HepG2 (cell line): ENCODE measurements at regions not wholly inside any gene's neighbourhood (a gene's known extent, or its start where the extent isn't known, plus 50 kb on each side); places are given as distances from the start of the nearest gene placed in this dataset.

Experiments used
- CAMTA2 ChIP-seq: sonication (generic); formaldehyde crosslinking; IDR thresholded peaks from 2 replicates; pipeline ENCODE4 v1.4.0; 2020; ENCODE audit warnings: mild to moderate bottlenecking, missing genetic modification reagents, borderline replicate concordance
- CBFB ChIP-seq: sonication (generic); formaldehyde crosslinking; IDR thresholded peaks from 2 replicates; pipeline ENCODE4 v1.4.0; 2020; ENCODE audit warnings: missing genetic modification reagents
- FOXP1 ChIP-seq, 2 experiments: fragments of 450-650 bp in 1 of 2; IDR thresholded peaks; 2 replicates each; pipeline ENCODE4 v1.6.1; 2017 to 2018; ENCODE audit warnings: antibody characterized with exemption in 1 of 2
- NFYC ChIP-seq: IDR thresholded peaks from 2 replicates; pipeline ENCODE4 v1.6.1; 2016; ENCODE audit warnings: missing genetic modification reagents, missing compliant biosample characterization
- RBFOX2 ChIP-seq: fragments of 200-400 bp; formaldehyde crosslinking; IDR thresholded peaks from 2 replicates; pipeline ENCODE4 v1.6.1; 2017; ENCODE audit warnings: low read depth, mild to moderate bottlenecking, low read length
- RFXANK ChIP-seq: IDR thresholded peaks from 2 replicates; pipeline ENCODE4 v1.6.1; 2016
- SMYD3 ChIP-seq: sonication (generic); formaldehyde crosslinking; IDR thresholded peaks from 2 replicates; pipeline ENCODE4 v1.8.1; 2023; ENCODE audit warnings: mild to moderate bottlenecking, missing genetic modification reagents
- SP140L ChIP-seq: sonication (generic); formaldehyde crosslinking; IDR thresholded peaks from 2 replicates; pipeline ENCODE4 v1.4.0; 2020; ENCODE audit warnings: missing genetic modification reagents, borderline replicate concordance
- ZBTB3 ChIP-seq: sonication (generic); formaldehyde crosslinking; IDR thresholded peaks from 2 replicates; pipeline ENCODE4 v1.4.0; 2020; ENCODE audit warnings: low read depth, mild to moderate bottlenecking, moderate library complexity, missing genetic modification reagents, borderline replicate concordance
- ZBTB4 ChIP-seq: sonication (generic); formaldehyde crosslinking; IDR thresholded peaks from 2 replicates; pipeline ENCODE4 v1.4.0; 2020; ENCODE audit warnings: missing genetic modification reagents, mild to moderate bottlenecking, borderline replicate concordance
- ZMYM2 ChIP-seq: sonication (generic); formaldehyde crosslinking; IDR thresholded peaks from 2 replicates; pipeline ENCODE4 v1.8.0; 2022; ENCODE audit warnings: mild to moderate bottlenecking, missing genetic modification reagents
- ZNF224 ChIP-seq: sonication (generic); formaldehyde crosslinking; IDR thresholded peaks from 2 replicates; pipeline ENCODE4 v1.5.0; 2020; ENCODE audit warnings: mild to moderate bottlenecking, missing genetic modification reagents
- ZNF367 ChIP-seq: sonication (generic); formaldehyde crosslinking; IDR thresholded peaks from 2 replicates; pipeline ENCODE4 v1.4.0; 2020; ENCODE audit warnings: missing genetic modification reagents, borderline replicate concordance
- ZNF7 ChIP-seq: IDR thresholded peaks from 2 replicates; pipeline ENCODE4 v1.6.1; 2016; ENCODE audit warnings: missing biosample characterization, missing genetic modification reagents
- TF ChIP-seq, protein P1 (sequence below): sonication (generic); formaldehyde crosslinking; conservative IDR thresholded peaks from 2 replicates; pipeline ENCODE4 v1.4.0; 2020; ENCODE audit warnings: missing genetic modification reagents
- TF ChIP-seq, protein P2 (sequence below): sonication (generic); formaldehyde crosslinking; IDR thresholded peaks from 2 replicates; pipeline ENCODE4 v1.5.1; 2020; ENCODE audit warnings: mild to moderate bottlenecking, missing genetic modification reagents, borderline replicate concordance
- TF ChIP-seq, protein P3 (sequence below): sonication (generic); formaldehyde crosslinking; IDR thresholded peaks from 2 replicates; pipeline ENCODE4 v1.5.0; 2020; ENCODE audit warnings: missing genetic modification reagents

GRCh38 chr16:86852135-86852534, 273.8 kb downstream of the FOXL1 start (continued):
- TF ChIP-seq CBFB (CRISPR knock-in tag): no peak
- TF ChIP-seq NFYC: no peak
- TF ChIP-seq, protein P1, sequence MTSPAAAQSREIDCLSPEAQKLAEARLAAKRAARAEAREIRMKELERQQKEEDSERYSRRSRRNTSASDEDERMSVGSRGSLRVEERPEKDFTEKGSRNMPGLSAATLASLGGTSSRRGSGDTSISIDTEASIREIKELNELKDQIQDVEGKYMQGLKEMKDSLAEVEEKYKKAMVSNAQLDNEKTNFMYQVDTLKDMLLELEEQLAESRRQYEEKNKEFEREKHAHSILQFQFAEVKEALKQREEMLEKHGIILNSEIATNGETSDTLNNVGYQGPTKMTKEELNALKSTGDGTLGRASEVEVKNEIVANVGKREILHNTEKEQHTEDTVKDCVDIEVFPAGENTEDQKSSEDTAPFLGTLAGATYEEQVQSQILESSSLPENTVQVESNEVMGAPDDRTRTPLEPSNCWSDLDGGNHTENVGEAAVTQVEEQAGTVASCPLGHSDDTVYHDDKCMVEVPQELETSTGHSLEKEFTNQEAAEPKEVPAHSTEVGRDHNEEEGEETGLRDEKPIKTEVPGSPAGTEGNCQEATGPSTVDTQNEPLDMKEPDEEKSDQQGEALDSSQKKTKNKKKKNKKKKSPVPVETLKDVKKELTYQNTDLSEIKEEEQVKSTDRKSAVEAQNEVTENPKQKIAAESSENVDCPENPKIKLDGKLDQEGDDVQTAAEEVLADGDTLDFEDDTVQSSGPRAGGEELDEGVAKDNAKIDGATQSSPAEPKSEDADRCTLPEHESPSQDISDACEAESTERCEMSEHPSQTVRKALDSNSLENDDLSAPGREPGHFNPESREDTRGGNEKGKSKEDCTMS (CRISPR knock-in tag): no peak
- no peak for TF ChIP-seq SP140L (CRISPR knock-in tag)
- TF ChIP-seq FOXP1 (IDR thresholded peaks at IDR 0.05): peak; percentile 50
- no peak for TF ChIP-seq FOXP1 (CRISPR knock-in tag; IDR thresholded peaks at IDR 0.05)
- no peak for TF ChIP-seq ZMYM2 (CRISPR knock-in tag)
- no peak for TF ChIP-seq CAMTA2 (CRISPR knock-in tag)
- TF ChIP-seq ZNF224 (CRISPR knock-in tag): no peak
- no peak for TF ChIP-seq ZBTB3 (CRISPR knock-in tag)
- no peak for TF ChIP-seq RBFOX2
- no peak for TF ChIP-seq ZBTB4 (CRISPR knock-in tag)
- TF ChIP-seq ZNF367 (CRISPR knock-in tag): no peak
- no peak for TF ChIP-seq RFXANK
- TF ChIP-seq, protein P2, sequence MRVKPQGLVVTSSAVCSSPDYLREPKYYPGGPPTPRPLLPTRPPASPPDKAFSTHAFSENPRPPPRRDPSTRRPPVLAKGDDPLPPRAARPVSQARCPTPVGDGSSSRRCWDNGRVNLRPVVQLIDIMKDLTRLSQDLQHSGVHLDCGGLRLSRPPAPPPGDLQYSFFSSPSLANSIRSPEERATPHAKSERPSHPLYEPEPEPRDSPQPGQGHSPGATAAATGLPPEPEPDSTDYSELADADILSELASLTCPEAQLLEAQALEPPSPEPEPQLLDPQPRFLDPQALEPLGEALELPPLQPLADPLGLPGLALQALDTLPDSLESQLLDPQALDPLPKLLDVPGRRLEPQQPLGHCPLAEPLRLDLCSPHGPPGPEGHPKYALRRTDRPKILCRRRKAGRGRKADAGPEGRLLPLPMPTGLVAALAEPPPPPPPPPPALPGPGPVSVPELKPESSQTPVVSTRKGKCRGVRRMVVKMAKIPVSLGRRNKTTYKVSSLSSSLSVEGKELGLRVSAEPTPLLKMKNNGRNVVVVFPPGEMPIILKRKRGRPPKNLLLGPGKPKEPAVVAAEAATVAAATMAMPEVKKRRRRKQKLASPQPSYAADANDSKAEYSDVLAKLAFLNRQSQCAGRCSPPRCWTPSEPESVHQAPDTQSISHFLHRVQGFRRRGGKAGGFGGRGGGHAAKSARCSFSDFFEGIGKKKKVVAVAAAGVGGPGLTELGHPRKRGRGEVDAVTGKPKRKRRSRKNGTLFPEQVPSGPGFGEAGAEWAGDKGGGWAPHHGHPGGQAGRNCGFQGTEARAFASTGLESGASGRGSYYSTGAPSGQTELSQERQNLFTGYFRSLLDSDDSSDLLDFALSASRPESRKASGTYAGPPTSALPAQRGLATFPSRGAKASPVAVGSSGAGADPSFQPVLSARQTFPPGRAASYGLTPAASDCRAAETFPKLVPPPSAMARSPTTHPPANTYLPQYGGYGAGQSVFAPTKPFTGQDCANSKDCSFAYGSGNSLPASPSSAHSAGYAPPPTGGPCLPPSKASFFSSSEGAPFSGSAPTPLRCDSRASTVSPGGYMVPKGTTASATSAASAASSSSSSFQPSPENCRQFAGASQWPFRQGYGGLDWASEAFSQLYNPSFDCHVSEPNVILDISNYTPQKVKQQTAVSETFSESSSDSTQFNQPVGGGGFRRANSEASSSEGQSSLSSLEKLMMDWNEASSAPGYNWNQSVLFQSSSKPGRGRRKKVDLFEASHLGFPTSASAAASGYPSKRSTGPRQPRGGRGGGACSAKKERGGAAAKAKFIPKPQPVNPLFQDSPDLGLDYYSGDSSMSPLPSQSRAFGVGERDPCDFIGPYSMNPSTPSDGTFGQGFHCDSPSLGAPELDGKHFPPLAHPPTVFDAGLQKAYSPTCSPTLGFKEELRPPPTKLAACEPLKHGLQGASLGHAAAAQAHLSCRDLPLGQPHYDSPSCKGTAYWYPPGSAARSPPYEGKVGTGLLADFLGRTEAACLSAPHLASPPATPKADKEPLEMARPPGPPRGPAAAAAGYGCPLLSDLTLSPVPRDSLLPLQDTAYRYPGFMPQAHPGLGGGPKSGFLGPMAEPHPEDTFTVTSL (CRISPR knock-in tag): no peak
- TF ChIP-seq ZNF7 (CRISPR knock-in tag): no peak
- no peak for TF ChIP-seq SMYD3
- TF ChIP-seq, protein P3, sequence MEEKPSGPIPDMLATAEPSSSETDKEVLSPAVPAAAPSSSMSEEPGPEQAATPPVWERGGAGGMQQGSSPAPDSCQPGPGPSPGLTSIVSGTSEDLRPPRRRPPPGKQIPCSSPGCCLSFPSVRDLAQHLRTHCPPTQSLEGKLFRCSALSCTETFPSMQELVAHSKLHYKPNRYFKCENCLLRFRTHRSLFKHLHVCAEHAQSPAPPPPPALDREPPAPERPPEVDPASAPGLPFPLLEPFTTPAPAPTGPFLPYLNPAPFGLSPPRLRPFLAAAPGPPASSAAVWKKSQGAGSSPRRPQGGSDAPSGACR (CRISPR knock-in tag): no peak
